ENCODE measurements at regions not wholly inside any gene's neighbourhood (a gene's known extent, or its start where the extent isn't known, plus 50 kb on each side); places are given as distances from the start of the nearest gene placed in this dataset.
"Not testable (repeated sequence)": the region's sequence is repeated elsewhere in the genome, so short reads cannot be mapped to it uniquely, and the experiment has no call there.

- DNase-seq; ATAC-seq; H3K36me3 ChIP-seq; in situ Hi-C loops (cut with MboI; ENCODE audit: low sequenced_read_pairs in 4 of 4); H3K9me3 ChIP-seq; H3K27me3 ChIP-seq; H3K4me3 ChIP-seq; H3K27ac ChIP-seq; H3K4me1 ChIP-seq: not testable (repeated sequence)
- TF ChIP-seq, protein P1, sequence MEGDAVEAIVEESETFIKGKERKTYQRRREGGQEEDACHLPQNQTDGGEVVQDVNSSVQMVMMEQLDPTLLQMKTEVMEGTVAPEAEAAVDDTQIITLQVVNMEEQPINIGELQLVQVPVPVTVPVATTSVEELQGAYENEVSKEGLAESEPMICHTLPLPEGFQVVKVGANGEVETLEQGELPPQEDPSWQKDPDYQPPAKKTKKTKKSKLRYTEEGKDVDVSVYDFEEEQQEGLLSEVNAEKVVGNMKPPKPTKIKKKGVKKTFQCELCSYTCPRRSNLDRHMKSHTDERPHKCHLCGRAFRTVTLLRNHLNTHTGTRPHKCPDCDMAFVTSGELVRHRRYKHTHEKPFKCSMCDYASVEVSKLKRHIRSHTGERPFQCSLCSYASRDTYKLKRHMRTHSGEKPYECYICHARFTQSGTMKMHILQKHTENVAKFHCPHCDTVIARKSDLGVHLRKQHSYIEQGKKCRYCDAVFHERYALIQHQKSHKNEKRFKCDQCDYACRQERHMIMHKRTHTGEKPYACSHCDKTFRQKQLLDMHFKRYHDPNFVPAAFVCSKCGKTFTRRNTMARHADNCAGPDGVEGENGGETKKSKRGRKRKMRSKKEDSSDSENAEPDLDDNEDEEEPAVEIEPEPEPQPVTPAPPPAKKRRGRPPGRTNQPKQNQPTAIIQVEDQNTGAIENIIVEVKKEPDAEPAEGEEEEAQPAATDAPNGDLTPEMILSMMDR (IDR thresholded peaks at IDR 0.05 in 4 of 5, conservative IDR thresholded peaks at IDR 0.05 in 1 of 5): peak in 3 of 5 experiments; percentile 15 to 49 (median 38)
- intact Hi-C loops (cut with DNase I; ENCODE audit: low total_unique reads): loop anchor here (10.0 kb wide), 1 partner anchor 339 kb away; the partner anchor contains the start of gene RP9
Observed at GRCh38 chr7:32765649-32766251, 125.8 kb downstream of the KBTBD2 start.

DNA sequence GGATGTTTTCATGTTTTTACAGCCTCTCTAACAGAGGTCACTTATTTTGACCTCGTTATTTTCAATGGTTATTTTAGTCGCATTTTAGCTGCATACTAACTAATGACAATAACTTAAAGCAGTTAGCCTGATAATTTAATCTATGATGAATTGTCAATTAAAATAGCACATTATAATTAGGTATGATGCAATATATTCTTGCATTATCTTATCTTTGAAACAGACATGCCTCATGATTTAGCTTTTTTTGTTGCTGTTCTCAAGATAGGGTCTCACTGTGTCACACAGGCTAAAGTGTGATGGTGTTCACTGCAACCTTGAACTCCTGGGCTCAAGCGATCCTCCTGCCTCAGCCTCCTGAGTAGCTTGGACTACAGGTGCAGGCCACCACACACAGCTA is 126.4 kb downstream of the KBTBD2 start:
- no peaks in the 10 kb centered on the region for H3K9me3 ChIP-seq
- no peaks in the 10 kb centered on the region for H3K4me1 ChIP-seq
- DNase-seq (no peak), ATAC-seq (no peak)
- intact Hi-C loops (cut with DNase I; ENCODE audit: low total_unique reads) (loop anchor here (10.0 kb wide), 1 partner anchor 340 kb away; the partner anchor contains the start of gene RP9), in situ Hi-C loops (cut with MboI; ENCODE audit: low sequenced_read_pairs in 4 of 4) (no loop called here)
- H3K27ac ChIP-seq: no peak overlapping the region
- H3K36me3 ChIP-seq: no peaks in the 10 kb centered on the region
- H3K27me3 ChIP-seq: no peaks in the 10 kb centered on the region
- TF ChIP-seq, protein P1 (IDR thresholded peaks at IDR 0.05 in 4 of 5, conservative IDR thresholded peaks at IDR 0.05 in 1 of 5): no peak
- TF ChIP-seq POLR2A (IDR thresholded peaks at IDR 0.05): no peak
- no peak overlapping the region for H3K4me3 ChIP-seq

GRCh38 chr7:32762925-32763293 is 128.7 kb downstream of the KBTBD2 start:
- Histone ChIP-seq H3K27ac (no peak overlapping the region), H3K4me3 (no peak overlapping the region), H3K9me3 (no peaks in the 10 kb centered on the region), H3K4me1 (no peaks in the 10 kb centered on the region), H3K36me3 (no peaks in the 10 kb centered on the region), H3K27me3 (no peaks in the 10 kb centered on the region)
- TF ChIP-seq POLR2A (IDR thresholded peaks at IDR 0.05): no peak
- TF ChIP-seq, protein P1 (IDR thresholded peaks at IDR 0.05 in 4 of 5, conservative IDR thresholded peaks at IDR 0.05 in 1 of 5): no peak
- DNase-seq (no peak), ATAC-seq (no peak)
- in situ Hi-C loops (cut with MboI; ENCODE audit: low sequenced_read_pairs in 4 of 4) (no loop called here), intact Hi-C loops (cut with DNase I; ENCODE audit: low total_unique reads) (loop anchor here (10.0 kb wide), 1 partner anchor 342 kb away; the partner anchor contains the start of gene RP9)

- ATAC-seq; H3K27ac ChIP-seq; in situ Hi-C loops (cut with MboI; ENCODE audit: low sequenced_read_pairs in 4 of 4); H3K4me3 ChIP-seq; H3K27me3 ChIP-seq; H3K9me3 ChIP-seq; H3K4me1 ChIP-seq; DNase-seq; H3K36me3 ChIP-seq: not testable (repeated sequence)
- intact Hi-C loops (cut with DNase I; ENCODE audit: low total_unique reads): loop anchor here (10.0 kb wide), 1 partner anchor 342 kb away; the partner anchor contains the start of gene RP9
Observed at GRCh38 chr7:32762206-32762924, 129.2 kb downstream of the KBTBD2 start.

GRCh38 chr7:32761451-32762205 is 129.9 kb downstream of the KBTBD2 start:
- ATAC-seq: no peak
- no peak for DNase-seq
- intact Hi-C loops (cut with DNase I; ENCODE audit: low total_unique reads) (loop anchor here (10.0 kb wide), 1 partner anchor 343 kb away; the partner anchor contains the start of gene RP9), in situ Hi-C loops (cut with MboI; ENCODE audit: low sequenced_read_pairs in 4 of 4) (no loop called here)
- H3K36me3 ChIP-seq: no peaks in the 10 kb centered on the region
- no peaks in the 10 kb centered on the region for H3K27me3 ChIP-seq
- no peaks in the 10 kb centered on the region for H3K9me3 ChIP-seq
- no peak overlapping the region for H3K4me3 ChIP-seq
- H3K4me1 ChIP-seq: no peaks in the 10 kb centered on the region
- TF ChIP-seq, protein P1 (IDR thresholded peaks at IDR 0.05 in 4 of 5, conservative IDR thresholded peaks at IDR 0.05 in 1 of 5): no peak
- no peak for TF ChIP-seq POLR2A (IDR thresholded peaks at IDR 0.05)
- H3K27ac ChIP-seq: no peak overlapping the region

GRCh38 chr7:32760755-32761154 is 130.8 kb downstream of the KBTBD2 start:
- H3K4me3 ChIP-seq; DNase-seq; H3K9me3 ChIP-seq; in situ Hi-C loops (cut with MboI; ENCODE audit: low sequenced_read_pairs in 4 of 4); ATAC-seq; H3K36me3 ChIP-seq; H3K27me3 ChIP-seq; H3K4me1 ChIP-seq; H3K27ac ChIP-seq: not testable (repeated sequence)
- intact Hi-C loops (cut with DNase I; ENCODE audit: low total_unique reads): loop anchor here (10.0 kb wide), 1 partner anchor 344 kb away; the partner anchor contains the start of gene RP9

DNA sequence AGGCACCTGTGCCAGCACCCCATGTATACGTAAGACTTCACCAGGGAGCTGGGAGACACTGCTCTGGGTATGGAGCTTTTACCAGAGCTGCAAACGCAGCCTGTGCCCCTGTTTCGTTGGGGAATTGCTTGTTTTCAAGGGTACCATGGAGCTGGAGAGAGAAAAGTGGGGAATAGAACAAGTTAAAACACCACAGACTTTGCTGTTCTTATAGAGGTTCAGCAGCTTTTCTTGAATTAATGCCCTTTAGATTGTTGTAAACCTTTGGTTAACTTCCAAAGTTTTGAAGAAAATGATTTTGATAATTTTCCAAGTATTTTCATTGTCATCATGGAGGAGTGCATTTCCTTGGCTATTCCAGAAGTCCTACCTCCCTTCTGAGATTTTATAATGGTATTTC is 131.7 kb downstream of the KBTBD2 start:
- DNase-seq; H3K4me1 ChIP-seq; H3K9me3 ChIP-seq; in situ Hi-C loops (cut with MboI; ENCODE audit: low sequenced_read_pairs in 4 of 4); H3K4me3 ChIP-seq; H3K36me3 ChIP-seq; H3K27ac ChIP-seq; ATAC-seq; H3K27me3 ChIP-seq: not testable (repeated sequence)
- intact Hi-C loops (cut with DNase I; ENCODE audit: low total_unique reads): loop anchor here (10.0 kb wide), 1 partner anchor 345 kb away; the partner anchor contains the start of gene RP9

Data from gastrocnemius medialis (tissue), 4 donors.